GM13977 (cell line): ENCODE measurements at regions not wholly inside any gene's neighbourhood (a gene's known extent, or its start where the extent isn't known, plus 50 kb on each side); places are given as distances from the start of the nearest gene placed in this dataset.

ENCODE experiments used
- DNase-seq: peaks from one replicate; pipeline ENCODE4 v3.0.0; 2012; ENCODE audit warnings: low spot score
- CTCF ChIP-seq: IDR thresholded peaks from 2 replicates; pipeline ENCODE4 v1.5.1; 2012; ENCODE audit warnings: mild to moderate bottlenecking, control low read depth; ENCODE audit not compliant: insufficient read depth; ENCODE audit errors: extremely low read depth, missing control alignments
- in situ Hi-C: fragments of 300-500 bp; cut with MboI; formaldehyde crosslinking; loops from one replicate; pipeline ENCODE4 v1.12.0; 2022; ENCODE audit warnings: low sequenced_read_pairs, low pct_unique_long_range_greater_than_20kb, mixed read lengths, inconsistent platforms; ENCODE audit not compliant: unreplicated experiment

- TF ChIP-seq CTCF: no peak
- in situ Hi-C loops: no loop called here
- DNase-seq: no peak
These were observed 146.1 kb downstream of the SMAD6 start for GRCh38 chr15:66848116-66848515.

- no peak for TF ChIP-seq CTCF
- in situ Hi-C loops: no loop called here
- DNase-seq: no peak
These were observed 146.8 kb downstream of the SMAD6 start for GRCh38 chr15:66848686-66849392.

GRCh38 chr15:66849393-66849745 is 147.3 kb downstream of the SMAD6 start:
- in situ Hi-C loops: no loop called here
- no peak for TF ChIP-seq CTCF
- no peak for DNase-seq

- in situ Hi-C loops: loop anchor here (10.0 kb wide), 1 partner anchor 245 kb away; no protein-coding TSS in a partner anchor
- TF ChIP-seq CTCF: no peak
- no peak for DNase-seq
These were observed 147.7 kb downstream of the SMAD6 start for GRCh38 chr15:66849746-66850077.

- no peak for TF ChIP-seq CTCF
- in situ Hi-C loops: loop anchor here (10.0 kb wide), 1 partner anchor 246 kb away; no protein-coding TSS in a partner anchor
- no peak for DNase-seq
These were observed 148.3 kb downstream of the SMAD6 start for GRCh38 chr15:66850078-66850991.

- no peak for DNase-seq
- TF ChIP-seq CTCF: no peak
- in situ Hi-C loops: loop anchor here (10.0 kb wide), 1 partner anchor 246 kb away; no protein-coding TSS in a partner anchor
These were observed 148.9 kb downstream of the SMAD6 start for GRCh38 chr15:66850996-66851310.
